Neural crest cell (in vitro differentiated cells): ENCODE measurements at regions not wholly inside any gene's neighbourhood (a gene's known extent, or its start where the extent isn't known, plus 50 kb on each side); places are given as distances from the start of the nearest gene placed in this dataset.

ENCODE experiments used
- DNase-seq: peaks from one replicate; pipeline ENCODE4 v3.0.0; 2021; ENCODE audit warnings: low read depth, mixed read lengths, low spot score
- H3K27ac Mint-ChIP-seq: one replicate; pipeline ENCODE4 v1.8.0; 2021; ENCODE audit warnings: mild to moderate bottlenecking, mixed read lengths; ENCODE audit not compliant: unreplicated experiment
- H3K27me3 Mint-ChIP-seq: 2 replicates; pipeline ENCODE4 v1.8.0; 2021; ENCODE audit warnings: low read depth, mild to moderate bottlenecking, mixed read lengths
- H3K36me3 Mint-ChIP-seq: 2 replicates; pipeline ENCODE4 v1.8.0; 2021; ENCODE audit warnings: low read depth, mild to moderate bottlenecking, mixed read lengths
- H3K4me1 Mint-ChIP-seq: 2 replicates; pipeline ENCODE4 v1.8.0; 2021; ENCODE audit warnings: mixed read lengths
- H3K4me3 Mint-ChIP-seq: one replicate; pipeline ENCODE4 v1.8.0; 2021; ENCODE audit warnings: mild to moderate bottlenecking, mixed read lengths
- H3K9me3 Mint-ChIP-seq: 2 replicates; pipeline ENCODE4 v1.8.0; 2021; ENCODE audit warnings: mixed read lengths
- CTCF ChIP-seq: fragments of 200-600 bp; sonication (generic); conservative IDR thresholded peaks from 2 replicates; pipeline ENCODE4 v1.5.0; 2021; ENCODE audit warnings: antibody characterized with exemption, mild to moderate bottlenecking

- no peak overlapping the region for H3K4me3 Mint-ChIP-seq
Measured at GRCh38 chr21:25234857-25235801, 372.2 kb downstream of the MRPL39 start.

GRCh38 chr21:25220954-25221353, 386.3 kb downstream of the MRPL39 start:
- H3K9me3 Mint-ChIP-seq = peaks cover 9% of the 10 kb centered on the region

More at GRCh38 chr21:25234857-25235801, 372.2 kb downstream of the MRPL39 start:
- no peak for DNase-seq
- Mint-ChIP-seq H3K4me1 (no peaks in the 10 kb centered on the region), H3K27ac (no peak overlapping the region), H3K27me3 (no peaks in the 10 kb centered on the region), H3K9me3 (peaks cover 10% of the 10 kb centered on the region), H3K36me3 (no peaks in the 10 kb centered on the region)
- no peak for TF ChIP-seq CTCF

GRCh38 chr21:25220169-25220568, 387.1 kb downstream of the MRPL39 start:
- peaks cover 9% of the 10 kb centered on the region for H3K9me3 Mint-ChIP-seq
- H3K4me1 Mint-ChIP-seq = no peaks in the 10 kb centered on the region
- DNase-seq = no peak
- no peak overlapping the region for H3K27ac Mint-ChIP-seq
- H3K36me3 Mint-ChIP-seq = no peaks in the 10 kb centered on the region
- no peaks in the 10 kb centered on the region for H3K27me3 Mint-ChIP-seq
- H3K4me3 Mint-ChIP-seq = no peak overlapping the region
- TF ChIP-seq CTCF = no peak

More at GRCh38 chr21:25220954-25221353, 386.3 kb downstream of the MRPL39 start:
- H3K4me3 Mint-ChIP-seq = no peak overlapping the region
- no peak for DNase-seq
- no peak for TF ChIP-seq CTCF
- no peaks in the 10 kb centered on the region for H3K27me3 Mint-ChIP-seq
- no peak overlapping the region for H3K27ac Mint-ChIP-seq
- no peaks in the 10 kb centered on the region for H3K4me1 Mint-ChIP-seq
- H3K36me3 Mint-ChIP-seq = no peaks in the 10 kb centered on the region

GRCh38 chr21:25215698-25216384, 391.4 kb downstream of the MRPL39 start:
- Mint-ChIP-seq H3K36me3 (no peaks in the 10 kb centered on the region), H3K27me3 (no peaks in the 10 kb centered on the region), H3K4me1 (no peaks in the 10 kb centered on the region), H3K27ac (no peak overlapping the region), H3K9me3 (peaks cover 23% of the 10 kb centered on the region), H3K4me3 (no peak overlapping the region)
- no peak for TF ChIP-seq CTCF
- no peak for DNase-seq

- no peaks in the 10 kb centered on the region for H3K27me3 Mint-ChIP-seq
- no peaks in the 10 kb centered on the region for H3K36me3 Mint-ChIP-seq
Measured at GRCh38 chr21:25214676-25215075, 392.6 kb downstream of the MRPL39 start.

More at GRCh38 chr21:25214676-25215075, 392.6 kb downstream of the MRPL39 start:
- Mint-ChIP-seq H3K4me3 (no peak overlapping the region), H3K4me1 (no peaks in the 10 kb centered on the region), H3K27ac (no peak overlapping the region), H3K9me3 (peaks cover 26% of the 10 kb centered on the region)
- no peak for TF ChIP-seq CTCF
- DNase-seq = no peak
